ENCODE measurements at regions not wholly inside any gene's neighbourhood (a gene's known extent, or its start where the extent isn't known, plus 50 kb on each side); places are given as distances from the start of the nearest gene placed in this dataset.
"Not testable (repeated sequence)": the region's sequence is repeated elsewhere in the genome, so short reads cannot be mapped to it uniquely, and the experiment has no call there.

DNA sequence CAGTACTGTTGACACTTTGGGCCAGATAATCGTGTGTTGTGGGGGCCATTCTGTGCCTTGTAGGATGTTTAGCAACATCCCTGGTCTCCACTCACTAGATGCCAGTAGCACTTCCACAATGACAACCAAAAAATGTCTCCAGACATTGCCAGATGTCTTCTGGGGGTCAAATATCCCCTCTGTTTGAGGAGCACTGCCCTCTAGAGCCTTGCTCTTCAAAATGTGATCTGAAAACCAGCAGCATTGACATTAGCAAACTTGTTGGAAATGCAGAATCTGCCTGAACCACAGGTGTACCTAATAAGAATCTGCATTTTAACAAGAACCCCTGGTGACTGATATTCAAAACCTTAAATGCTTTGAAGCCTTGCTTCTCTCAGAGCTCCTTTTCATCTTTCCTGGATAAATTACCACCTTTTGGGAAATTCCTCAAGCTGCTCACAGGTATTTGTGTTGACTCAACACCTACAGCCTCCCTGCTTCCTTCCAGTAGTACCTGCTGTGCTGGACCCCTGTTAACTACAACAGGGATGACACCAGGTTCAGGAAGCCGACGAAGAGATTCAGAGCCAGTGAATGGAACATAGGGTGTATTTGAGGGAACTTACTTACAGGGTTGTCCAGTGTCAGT, 459.0 kb upstream of the NR3C2 start:
- no peak for ATAC-seq
- Mint-ChIP-seq H3K4me1 (ENCODE audit: low read depth) (no peaks in the 10 kb centered on the region), H3K36me3 (ENCODE audit: insufficient read depth) (peaks cover 3% of the 10 kb centered on the region), H3K9me3 (peaks cover 25% of the 10 kb centered on the region), H3K4me3 (no peak overlapping the region), H3K27me3 (ENCODE audit: low read depth) (peaks cover 2% of the 10 kb centered on the region)
- no peak for DNase-seq

DNA sequence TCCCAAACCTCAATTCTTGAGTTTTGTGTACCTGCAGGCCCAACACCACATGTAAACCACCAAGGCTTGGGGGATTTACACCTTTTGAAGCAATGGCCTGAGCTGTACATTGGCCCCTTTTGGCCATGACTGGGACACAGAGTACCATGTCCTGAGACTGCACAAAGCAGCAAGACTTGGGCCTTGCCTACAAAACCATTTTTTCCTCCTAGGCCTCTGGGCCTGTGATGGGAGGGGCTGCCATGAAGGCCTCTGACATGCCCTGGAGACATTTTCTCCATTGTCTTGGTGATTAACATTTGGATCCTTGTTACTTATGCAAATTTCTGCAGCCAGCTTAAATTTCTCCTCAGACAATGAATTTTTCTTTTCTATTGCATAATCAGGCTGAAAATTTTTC, 455.9 kb upstream of the NR3C2 start:
- H3K4me1 Mint-ChIP-seq (ENCODE audit: low read depth); ATAC-seq: not testable (repeated sequence)

DNA sequence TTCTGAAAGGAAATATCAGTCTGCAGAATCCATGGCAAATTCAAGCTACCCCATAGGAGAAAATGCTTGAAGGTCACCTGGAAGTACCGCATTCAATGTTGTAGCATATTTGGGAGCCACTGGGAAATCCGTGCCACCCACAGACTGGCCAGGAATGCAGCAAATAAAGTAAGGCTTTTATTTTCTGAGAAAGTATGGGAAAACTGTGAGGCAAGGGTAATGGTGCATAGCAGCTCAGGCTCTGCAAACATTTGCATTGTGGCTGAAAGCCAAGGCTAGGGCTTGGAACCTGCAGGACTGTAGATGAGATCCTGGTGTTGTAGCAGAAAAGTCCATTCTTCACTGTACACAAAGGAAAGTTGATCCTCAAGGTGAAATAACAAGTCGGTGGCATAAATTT, 450.9 kb upstream of the NR3C2 start:
- H3K27me3 Mint-ChIP-seq (ENCODE audit: low read depth) = no peaks in the 10 kb centered on the region
- no peaks in the 10 kb centered on the region for H3K36me3 Mint-ChIP-seq (ENCODE audit: insufficient read depth)
- DNase-seq = no peak
- H3K4me3 Mint-ChIP-seq = no peak overlapping the region
- peaks cover 8% of the 10 kb centered on the region for H3K9me3 Mint-ChIP-seq
- no peaks in the 10 kb centered on the region for H3K4me1 Mint-ChIP-seq (ENCODE audit: low read depth)
- no peak for ATAC-seq

More for the DNA sequence above, 455.9 kb upstream of the NR3C2 start:
- not testable (repeated sequence) for H3K4me3 Mint-ChIP-seq; H3K36me3 Mint-ChIP-seq (ENCODE audit: insufficient read depth); DNase-seq; H3K27me3 Mint-ChIP-seq (ENCODE audit: low read depth)
- peaks cover 25% of the 10 kb centered on the region for H3K9me3 Mint-ChIP-seq

DNA sequence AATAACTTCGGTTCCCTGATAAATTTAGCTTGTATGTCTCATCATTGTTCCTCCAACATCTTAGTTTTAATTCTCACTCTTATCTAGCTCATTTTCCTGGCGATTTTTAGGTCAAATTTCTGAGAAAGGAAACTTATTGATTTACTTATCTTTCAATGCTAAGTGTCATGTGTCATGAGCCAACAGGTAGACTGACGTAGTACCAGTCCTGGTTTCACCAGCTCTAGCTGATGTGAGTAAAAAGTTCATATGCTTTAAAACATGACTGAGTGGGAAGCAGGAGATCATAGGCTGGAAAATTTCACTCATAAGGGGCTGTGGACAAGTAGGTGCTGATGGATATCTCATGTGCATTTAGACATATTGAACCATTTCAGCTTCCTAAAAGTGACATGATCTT, 441.7 kb upstream of the NR3C2 start:
- Mint-ChIP-seq H3K27me3 (ENCODE audit: low read depth) (peaks cover 3% of the 10 kb centered on the region), H3K36me3 (ENCODE audit: insufficient read depth) (no peaks in the 10 kb centered on the region), H3K9me3 (no peaks in the 10 kb centered on the region), H3K4me1 (ENCODE audit: low read depth) (no peaks in the 10 kb centered on the region), H3K4me3 (no peak overlapping the region)
- ATAC-seq = no peak
- no peak for DNase-seq

DNA sequence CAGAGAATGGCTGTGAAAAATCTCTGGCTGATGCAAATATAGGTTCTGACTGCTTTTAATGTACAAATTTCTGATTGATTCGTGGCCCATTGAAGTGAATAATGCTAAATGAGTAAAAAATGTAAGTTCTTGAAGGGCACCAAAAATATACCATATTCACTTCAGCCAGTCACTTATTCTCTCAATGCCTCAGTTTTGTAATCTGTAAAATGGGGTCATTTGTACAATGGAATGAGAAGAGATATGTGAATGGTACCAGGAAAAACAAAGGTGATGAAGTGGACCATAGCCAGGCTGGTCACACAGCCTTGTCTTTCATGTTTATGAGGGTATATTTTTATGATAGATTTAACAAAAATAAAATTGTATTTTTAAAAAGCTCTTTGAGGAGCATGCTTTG, 441.2 kb upstream of the NR3C2 start:
- no peak overlapping the region for H3K4me3 Mint-ChIP-seq
- DNase-seq = no peak
- peaks cover 5% of the 10 kb centered on the region for H3K27me3 Mint-ChIP-seq (ENCODE audit: low read depth)
- no peak for ATAC-seq
- H3K9me3 Mint-ChIP-seq = no peaks in the 10 kb centered on the region
- no peaks in the 10 kb centered on the region for H3K36me3 Mint-ChIP-seq (ENCODE audit: insufficient read depth)
- no peaks in the 10 kb centered on the region for H3K4me1 Mint-ChIP-seq (ENCODE audit: low read depth)

DNA sequence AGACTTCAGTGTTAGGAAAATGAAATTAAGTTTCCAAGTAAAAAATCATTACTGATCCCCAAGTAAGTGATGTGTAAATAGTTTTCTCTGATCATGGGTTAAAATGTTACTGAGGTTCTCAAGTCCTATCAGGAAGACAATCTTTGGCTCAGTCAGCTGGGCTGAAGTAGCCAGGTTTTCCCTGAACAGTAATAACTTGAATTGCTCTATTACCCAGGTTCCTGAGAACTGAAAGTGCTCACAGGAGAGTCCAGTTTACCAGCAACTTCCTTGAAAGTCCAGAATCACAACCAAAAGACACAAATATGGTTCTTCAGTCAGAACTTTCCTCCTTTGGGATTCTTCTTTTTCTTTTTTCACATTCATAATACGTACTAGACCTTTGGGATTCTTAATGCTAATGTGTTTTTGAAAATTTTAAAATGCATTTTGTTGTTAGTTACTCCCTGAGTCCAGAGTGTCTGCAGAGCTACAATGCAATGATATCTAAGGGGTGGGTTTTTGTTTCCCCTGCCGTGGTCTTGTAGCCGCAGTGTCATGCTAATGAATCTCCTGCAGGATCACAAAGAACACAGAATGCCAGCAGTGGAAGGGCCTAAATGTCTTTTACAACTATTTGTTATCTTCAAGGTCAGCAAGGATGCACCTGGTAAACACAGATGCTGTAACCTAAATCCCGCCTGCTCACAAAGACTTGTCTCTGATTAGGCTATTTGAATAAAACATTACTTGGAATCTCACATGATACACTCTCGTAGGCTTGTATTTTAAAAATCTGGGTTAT, 439.8 kb upstream of the NR3C2 start:
- DNase-seq = no peak
- Mint-ChIP-seq H3K4me3 (no peak overlapping the region), H3K36me3 (ENCODE audit: insufficient read depth) (no peaks in the 10 kb centered on the region), H3K27me3 (ENCODE audit: low read depth) (peaks cover 5% of the 10 kb centered on the region), H3K4me1 (ENCODE audit: low read depth) (no peaks in the 10 kb centered on the region), H3K9me3 (no peaks in the 10 kb centered on the region)
- no peak for ATAC-seq

DNA sequence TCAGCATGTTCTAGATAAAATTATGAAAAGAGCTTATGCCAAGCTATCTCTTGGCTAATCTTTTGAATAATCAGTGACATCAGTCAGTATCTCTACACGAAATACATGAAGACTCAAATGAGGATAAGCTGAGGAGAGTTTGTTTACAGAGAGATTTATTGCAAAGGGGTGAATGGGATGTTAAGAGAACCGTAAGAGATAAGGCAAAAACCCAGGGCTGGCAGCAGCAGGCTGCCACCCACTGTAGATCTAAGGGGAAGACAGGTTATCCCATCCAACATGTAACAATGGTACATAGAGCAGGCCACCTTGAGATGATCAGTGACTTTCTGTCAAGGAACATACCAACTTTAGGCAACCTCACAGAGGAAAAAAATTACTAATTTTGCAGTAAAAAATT, 432.1 kb upstream of the NR3C2 start:
- no peaks in the 10 kb centered on the region for H3K36me3 Mint-ChIP-seq (ENCODE audit: insufficient read depth)
- DNase-seq (no peak), ATAC-seq (no peak)
- peaks cover 2% of the 10 kb centered on the region for H3K27me3 Mint-ChIP-seq (ENCODE audit: low read depth)
- no peaks in the 10 kb centered on the region for H3K4me1 Mint-ChIP-seq (ENCODE audit: low read depth)
- H3K4me3 Mint-ChIP-seq = no peak overlapping the region
- H3K9me3 Mint-ChIP-seq = no peaks in the 10 kb centered on the region

DNA sequence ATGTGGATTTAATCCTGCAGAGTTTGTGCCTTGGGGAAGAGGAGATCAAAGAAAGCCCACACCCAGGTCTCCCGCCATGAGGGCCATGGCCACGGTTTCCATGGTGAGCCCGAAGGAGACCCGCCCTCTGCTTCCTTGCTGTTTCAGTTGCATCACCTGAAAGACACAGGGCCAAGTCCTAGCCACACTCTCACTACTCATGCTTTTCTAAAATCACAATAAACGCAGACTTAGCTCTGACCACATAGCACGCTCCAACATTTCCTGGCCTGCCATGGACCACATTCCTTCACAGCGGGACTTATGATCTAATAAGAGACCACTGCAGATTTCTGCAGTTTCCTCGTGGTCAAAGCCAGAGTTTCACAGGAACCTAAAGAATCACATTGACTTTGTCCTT, 426.0 kb upstream of the NR3C2 start:
- no peak for DNase-seq
- Mint-ChIP-seq H3K4me1 (ENCODE audit: low read depth) (no peaks in the 10 kb centered on the region), H3K36me3 (ENCODE audit: insufficient read depth) (peaks cover 1% of the 10 kb centered on the region)

DNA sequence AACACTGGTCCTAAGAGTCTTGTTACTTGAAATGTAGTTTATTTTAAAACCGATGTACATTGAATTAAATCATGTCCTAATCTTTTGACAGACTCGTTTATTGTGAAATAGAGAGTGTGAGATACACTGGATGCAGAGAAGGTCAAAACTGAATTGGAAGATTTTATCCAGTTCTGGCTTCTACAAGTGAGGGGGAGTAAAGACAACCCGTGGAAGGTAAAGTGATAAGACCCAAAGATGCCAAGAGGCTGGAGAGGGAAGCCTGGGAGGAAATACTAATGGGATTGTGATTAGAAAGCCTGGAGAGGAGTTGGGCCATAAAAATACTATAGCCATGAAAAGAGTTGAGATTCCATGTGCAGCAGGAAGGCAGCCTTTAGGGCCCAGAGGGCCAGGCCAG, 424.5 kb upstream of the NR3C2 start:
- Mint-ChIP-seq H3K4me1 (ENCODE audit: low read depth) (no peaks in the 10 kb centered on the region), H3K36me3 (ENCODE audit: insufficient read depth) (peaks cover 1% of the 10 kb centered on the region), H3K9me3 (no peaks in the 10 kb centered on the region), H3K27me3 (ENCODE audit: low read depth) (no peaks in the 10 kb centered on the region), H3K4me3 (no peak overlapping the region)
- ATAC-seq (no peak), DNase-seq (no peak)

More for the DNA sequence above, 426.0 kb upstream of the NR3C2 start:
- H3K27me3 Mint-ChIP-seq (ENCODE audit: low read depth) = no peaks in the 10 kb centered on the region
- ATAC-seq = no peak
- no peak overlapping the region for H3K4me3 Mint-ChIP-seq
- H3K9me3 Mint-ChIP-seq = no peaks in the 10 kb centered on the region

DNA sequence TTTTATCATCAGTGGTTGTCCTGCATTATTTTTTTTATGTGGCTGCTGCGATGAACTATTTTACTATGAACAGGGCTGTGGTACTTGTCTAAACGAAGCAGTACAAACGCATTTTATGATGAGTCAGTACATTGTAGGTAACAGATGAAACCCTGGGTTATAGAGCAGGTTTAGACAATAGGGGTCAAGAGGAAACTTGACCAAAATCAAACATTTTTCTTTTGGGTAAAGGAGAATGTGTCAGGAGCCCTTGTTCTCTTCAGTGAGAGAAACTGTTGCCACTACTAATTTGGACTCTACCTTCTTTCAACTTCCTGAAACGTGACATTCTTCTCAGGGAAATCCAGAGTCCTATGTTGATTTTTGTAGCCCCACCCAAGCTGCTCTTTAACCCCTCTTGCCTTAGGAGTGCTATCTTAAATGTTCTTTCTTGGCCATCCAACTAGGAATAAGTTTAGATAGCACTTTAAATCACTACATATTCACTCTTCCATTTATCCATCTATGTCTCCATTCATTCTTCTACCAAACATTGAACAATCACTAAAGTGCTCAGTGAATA, 415.8 kb upstream of the NR3C2 start:
- DNase-seq = no peak
- no peak overlapping the region for H3K4me3 Mint-ChIP-seq
- no peaks in the 10 kb centered on the region for H3K4me1 Mint-ChIP-seq (ENCODE audit: low read depth)
- H3K36me3 Mint-ChIP-seq (ENCODE audit: insufficient read depth) = no peaks in the 10 kb centered on the region
- no peak for ATAC-seq
- no peaks in the 10 kb centered on the region for H3K27me3 Mint-ChIP-seq (ENCODE audit: low read depth)
- H3K9me3 Mint-ChIP-seq = peaks cover 8% of the 10 kb centered on the region

DNA sequence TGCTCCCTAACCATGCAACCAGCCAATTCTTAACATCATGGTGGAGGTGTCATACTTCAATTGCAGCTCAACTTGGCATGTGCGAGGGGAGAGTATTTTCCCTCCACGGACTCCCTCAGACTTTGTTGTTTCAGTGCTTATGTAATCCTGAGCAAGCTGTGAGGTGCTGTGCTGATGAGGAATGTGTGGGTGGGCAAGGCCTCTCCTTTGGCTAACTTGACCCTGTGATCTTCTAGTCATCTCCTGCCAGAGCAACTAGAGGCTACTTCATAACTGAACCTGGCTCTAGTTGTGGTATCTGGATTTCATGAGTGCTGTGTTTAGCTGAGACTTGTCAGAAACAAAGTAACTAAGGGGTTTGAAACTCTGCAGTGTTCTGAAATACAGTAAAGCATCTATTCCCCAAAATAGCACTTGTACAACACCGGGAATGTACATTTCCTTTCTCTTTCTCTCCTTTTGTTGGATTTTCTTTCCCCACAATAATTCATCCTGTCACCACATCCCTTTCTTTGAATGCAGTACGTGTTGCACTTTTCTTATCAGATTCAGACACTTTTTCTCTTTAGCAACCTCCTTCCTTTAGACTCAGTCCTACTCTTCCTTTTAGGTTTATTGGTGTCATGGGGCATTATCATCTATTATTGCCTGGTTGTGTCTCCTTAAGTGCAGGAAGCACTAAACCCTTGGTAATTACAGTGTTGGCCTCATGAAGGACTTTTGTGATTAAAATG, 415.2 kb upstream of the NR3C2 start:
- DNase-seq (no peak), ATAC-seq (no peak)
- no peaks in the 10 kb centered on the region for H3K27me3 Mint-ChIP-seq (ENCODE audit: low read depth)
- H3K36me3 Mint-ChIP-seq (ENCODE audit: insufficient read depth) = no peaks in the 10 kb centered on the region
- no peaks in the 10 kb centered on the region for H3K4me1 Mint-ChIP-seq (ENCODE audit: low read depth)
- no peak overlapping the region for H3K4me3 Mint-ChIP-seq
- peaks cover 8% of the 10 kb centered on the region for H3K9me3 Mint-ChIP-seq

DNA sequence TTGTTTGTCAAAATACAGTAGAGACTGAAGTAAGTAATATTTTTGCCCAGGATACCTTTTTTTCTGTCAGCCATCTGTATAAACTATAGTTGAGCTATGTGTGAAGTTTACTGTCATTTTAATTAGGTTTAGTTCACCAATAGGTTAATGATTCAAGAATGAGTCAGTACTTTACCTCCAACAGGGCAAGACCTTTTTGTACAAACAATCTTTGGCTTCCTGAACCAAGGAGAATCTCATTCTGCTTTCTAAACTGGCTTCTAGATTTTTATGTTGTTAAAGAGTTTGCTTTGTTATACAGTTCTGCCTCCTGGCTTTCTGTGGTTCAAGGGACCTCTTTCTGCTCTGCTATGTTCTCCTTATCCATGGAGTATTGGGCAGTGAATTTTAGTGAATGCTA, 412.0 kb upstream of the NR3C2 start:
- ATAC-seq (no peak), DNase-seq (no peak)
- no peaks in the 10 kb centered on the region for H3K27me3 Mint-ChIP-seq (ENCODE audit: low read depth)
- H3K9me3 Mint-ChIP-seq = peaks cover 8% of the 10 kb centered on the region
- no peaks in the 10 kb centered on the region for H3K4me1 Mint-ChIP-seq (ENCODE audit: low read depth)
- no peak overlapping the region for H3K4me3 Mint-ChIP-seq
- no peaks in the 10 kb centered on the region for H3K36me3 Mint-ChIP-seq (ENCODE audit: insufficient read depth)

DNA sequence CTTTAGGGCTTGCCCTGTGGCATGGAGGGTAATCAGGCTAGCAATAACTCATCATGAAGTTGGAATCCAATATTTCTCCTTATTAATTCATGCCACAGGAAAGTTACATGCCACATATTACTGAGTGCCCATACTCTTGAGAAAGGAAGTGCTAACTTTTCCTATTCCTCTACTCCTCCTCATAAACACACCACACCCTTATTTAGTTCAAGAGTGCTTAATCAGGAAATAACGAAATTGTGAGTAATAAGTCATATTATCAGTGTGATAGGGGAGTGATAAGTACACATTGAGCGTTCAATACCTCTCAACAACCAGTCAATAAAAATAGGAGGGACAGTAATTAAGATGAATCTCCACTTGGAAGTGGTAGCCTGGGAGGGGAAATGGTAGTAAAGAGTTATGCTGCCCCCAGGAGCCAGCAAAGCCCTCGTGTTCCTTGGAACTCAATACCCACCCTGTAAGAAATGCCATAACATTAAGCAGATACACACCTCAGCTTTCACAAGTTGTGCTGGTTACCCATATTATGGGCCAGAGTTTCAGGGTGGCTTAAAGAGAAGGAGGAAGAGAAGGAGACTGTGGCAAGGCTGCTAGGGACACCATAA, 410.0 kb upstream of the NR3C2 start:
- Mint-ChIP-seq H3K27me3 (ENCODE audit: low read depth) (no peaks in the 10 kb centered on the region), H3K9me3 (peaks cover 4% of the 10 kb centered on the region), H3K4me1 (ENCODE audit: low read depth) (no peaks in the 10 kb centered on the region), H3K36me3 (ENCODE audit: insufficient read depth) (no peaks in the 10 kb centered on the region), H3K4me3 (no peak overlapping the region)
- no peak for DNase-seq
- no peak for ATAC-seq

DNA sequence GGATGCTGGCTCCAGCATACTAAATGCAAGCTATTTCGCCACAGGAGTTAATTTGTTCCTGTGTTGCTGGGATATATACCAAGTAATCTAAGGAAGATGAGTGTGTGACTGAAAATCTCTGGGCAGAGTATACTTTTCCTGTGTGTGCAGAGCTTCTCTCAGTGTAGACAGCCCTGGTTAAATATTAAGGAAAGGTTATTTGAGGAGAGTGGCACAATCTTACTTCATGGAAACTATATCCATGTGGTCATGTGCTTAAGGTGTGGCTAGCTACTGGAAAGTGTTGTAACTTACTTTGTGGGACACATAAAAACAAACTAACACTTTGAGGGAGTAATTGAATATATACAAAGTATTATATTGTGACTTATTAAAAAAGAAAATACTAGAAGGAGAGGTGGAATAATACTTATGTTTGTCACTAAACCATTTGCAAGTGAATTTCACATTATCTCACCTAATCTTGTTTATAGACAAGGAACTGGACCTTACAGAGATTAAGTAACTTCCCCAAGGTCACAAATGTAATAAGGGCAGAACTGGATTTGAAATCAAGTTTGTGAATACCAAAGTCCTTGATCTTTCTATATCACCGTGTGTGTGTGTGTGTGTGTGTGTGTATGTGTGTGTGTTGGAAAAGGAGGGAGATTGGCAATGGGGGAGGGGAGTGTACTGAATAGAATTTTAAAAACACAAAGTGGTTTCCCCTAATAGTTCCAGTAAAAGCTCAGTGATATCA, 408.2 kb upstream of the NR3C2 start:
- DNase-seq = no peak
- ATAC-seq = no peak
- Mint-ChIP-seq H3K9me3 (no peaks in the 10 kb centered on the region), H3K4me1 (ENCODE audit: low read depth) (no peaks in the 10 kb centered on the region), H3K36me3 (ENCODE audit: insufficient read depth) (no peaks in the 10 kb centered on the region), H3K4me3 (no peak overlapping the region), H3K27me3 (ENCODE audit: low read depth) (no peaks in the 10 kb centered on the region)
